A549 (cell line): ENCODE measurements at regions not wholly inside any gene's neighbourhood (a gene's known extent, or its start where the extent isn't known, plus 50 kb on each side); places are given as distances from the start of the nearest gene placed in this dataset.

ENCODE experiments used
- ATAC-seq, 2 experiments: fragments of 200-7000 bp in 1 of 2; fragments of >200 bp in 1 of 2; cut with Nextera tagmentation in 1 of 2; cut with Tn5 transposase in 1 of 2; 3 replicates each; pipeline versions ENCODE4 v1.8.0 to v1.9.1; 2018 to 2020; ENCODE audit warnings: mild to moderate bottlenecking in 1 of 2, moderate library complexity in 1 of 2
- CTCF ChIA-PET: fragments of 300-600 bp; sonication (Branson Sonifier 250); formaldehyde crosslinking; extraction: SDS; loops from one replicate; lab custom pipeline; 2021; ENCODE audit warnings: antibody characterized with exemption, inconsistent platforms; lab: Yijun Ruan, JAX
- POLR2A ChIA-PET: fragments of 350-600 bp; formaldehyde crosslinking; extraction: SDS; loops from one replicate; lab custom pipeline; 2021; ENCODE audit warnings: antibody characterized with exemption, inconsistent platforms; lab: Yijun Ruan, JAX
- DNase-seq, 2 experiments: peaks; one replicate each; pipeline versions ENCODE4 v3.0.0 to v3.0.0-alpha.2; 2011 to 2016; ENCODE audit warnings: low read depth in 1 of 2, low spot score in 1 of 2
- FAIRE-seq: peaks from 2 replicates; lab custom pipeline; 2011; peaks lifted over from hg19 to GRCh38; lab: Jason Lieb, UNC
- H3K27ac ChIP-seq, 2 experiments: fragments of >200 bp; sonication (Bioruptor Twin); formaldehyde crosslinking; 3 replicates each; pipeline ENCODE4 v1.5.1; 2016 to 2017
- H3K4me1 ChIP-seq: fragments of >200 bp; sonication (Bioruptor Twin); formaldehyde crosslinking; 3 replicates; pipeline ENCODE4 v1.6.1; 2016
- H3K4me2 ChIP-seq: fragments of >200 bp; sonication (Bioruptor Twin); formaldehyde crosslinking; 3 replicates; pipeline ENCODE4 v1.6.1; 2016
- H3K4me3 ChIP-seq: fragments of >200 bp; sonication (Bioruptor Twin); formaldehyde crosslinking; 3 replicates; pipeline ENCODE4 v1.5.1; 2016
- H3K9me3 ChIP-seq: fragments of >200 bp; sonication (Bioruptor Twin); formaldehyde crosslinking; 3 replicates; pipeline ENCODE4 v1.6.1; 2016
- CBX2 ChIP-seq: fragments of 200-600 bp; sonication (generic); IDR thresholded peaks from 2 replicates; pipeline ENCODE4 v1.6.1; 2016; ENCODE audit warnings: low read depth, mild to moderate bottlenecking, borderline replicate concordance
- CBX8 ChIP-seq: fragments of 200-600 bp; sonication (generic); IDR thresholded peaks from 2 replicates; pipeline ENCODE4 v1.6.1; 2016
- CHD4 ChIP-seq: fragments of 200-600 bp; sonication (generic); IDR thresholded peaks from 2 replicates; pipeline ENCODE4 v1.6.1; 2016; ENCODE audit warnings: antibody characterized with exemption, mild to moderate bottlenecking, borderline replicate concordance
- EHF ChIP-seq: fragments of 250-450 bp; sonication (Bioruptor Pico); IDR thresholded peaks from 2 replicates; pipeline ENCODE4 v1.5.0; 2020; ENCODE audit warnings: mild to moderate bottlenecking
- EHMT2 ChIP-seq: fragments of 200-600 bp; sonication (generic); IDR thresholded peaks from 2 replicates; pipeline ENCODE4 v1.6.1; 2016; ENCODE audit warnings: antibody characterized with exemption, low read depth, mild to moderate bottlenecking, moderate library complexity
- EP300 ChIP-seq, 2 experiments: fragments of >200 bp; sonication (Bioruptor Twin); formaldehyde crosslinking; IDR thresholded peaks; 2 replicates in 1 of 2; 3 replicates in 1 of 2; pipeline ENCODE4 v1.6.1; 2016 to 2017
- ESRRA ChIP-seq: fragments of 150-350 bp; IDR thresholded peaks from 2 replicates; pipeline ENCODE4 v1.6.1; 2014; ENCODE audit warnings: mild to moderate bottlenecking, low read length, borderline replicate concordance
- GATA3 ChIP-seq: IDR thresholded peaks from 2 replicates; pipeline ENCODE4 v1.6.1; 2012; ENCODE audit warnings: borderline replicate concordance
- HOXB5 ChIP-seq: fragments of 250-450 bp; sonication (Bioruptor Pico); IDR thresholded peaks from 2 replicates; pipeline ENCODE4 v1.5.0; 2020; ENCODE audit warnings: mild to moderate bottlenecking, moderate library complexity
- JUN ChIP-seq, 2 experiments: fragments of >200 bp; sonication (Bioruptor Twin); formaldehyde crosslinking; IDR thresholded peaks; 2 replicates in 1 of 2; 3 replicates in 1 of 2; pipeline ENCODE4 v1.6.1; 2016 to 2017
- JUNB ChIP-seq: fragments of >200 bp; sonication (Bioruptor Twin); formaldehyde crosslinking; IDR thresholded peaks from 2 replicates; pipeline ENCODE4 v1.6.1; 2016
- KDM1A ChIP-seq: fragments of 200-600 bp; sonication (generic); IDR thresholded peaks from 2 replicates; pipeline ENCODE4 v1.6.1; 2016; ENCODE audit warnings: low read depth, mild to moderate bottlenecking
- MAFK ChIP-seq: fragments of 450-650 bp; IDR thresholded peaks from 2 replicates; pipeline ENCODE4 v1.6.1; 2014; ENCODE audit not compliant: partially characterized antibody
- MYC ChIP-seq: IDR thresholded peaks from 2 replicates; pipeline ENCODE4 v1.6.1; 2012; ENCODE audit warnings: mild to moderate bottlenecking, inconsistent platforms, low read length, improper control_type of control experiment, borderline replicate concordance
- NFE2L2 ChIP-seq: fragments of 150-350 bp; conservative IDR thresholded peaks from 2 replicates; pipeline ENCODE4 v1.6.1; 2014; ENCODE audit warnings: low read length
- PHF8 ChIP-seq: fragments of 200-600 bp; sonication (generic); IDR thresholded peaks from 2 replicates; pipeline ENCODE4 v1.6.1; 2016; ENCODE audit warnings: low read depth, mild to moderate bottlenecking, antibody characterized with exemption, moderate library complexity, borderline replicate concordance
- RAD21 ChIP-seq, 2 experiments: fragments of >200 bp in 1 of 2; sonication (Bioruptor Twin) in 1 of 2; formaldehyde crosslinking in 1 of 2; IDR thresholded peaks in 1 of 2; conservative IDR thresholded peaks in 1 of 2; 2 replicates in 1 of 2; 3 replicates in 1 of 2; pipeline ENCODE4 v1.6.1; 2012 to 2018; ENCODE audit warnings: inconsistent platforms in 1 of 2
- RARB ChIP-seq: fragments of 250-450 bp; sonication (Bioruptor Pico); IDR thresholded peaks from 2 replicates; pipeline ENCODE4 v1.8.0; 2021; ENCODE audit warnings: mild to moderate bottlenecking, moderate library complexity
- RCOR1 ChIP-seq: fragments of 150-350 bp; IDR thresholded peaks from 2 replicates; pipeline ENCODE4 v1.6.1; 2014; ENCODE audit warnings: antibody characterized with exemption, low read length, low read depth
- REST ChIP-seq: fragments of 200-600 bp; sonication (generic); IDR thresholded peaks from 2 replicates; pipeline ENCODE4 v1.6.1; 2016; ENCODE audit warnings: antibody characterized with exemption, mild to moderate bottlenecking, moderate library complexity
- RFX5 ChIP-seq: fragments of 450-650 bp; IDR thresholded peaks from 2 replicates; pipeline ENCODE4 v1.7.1; 2014; ENCODE audit warnings: antibody characterized with exemption, mild to moderate bottlenecking, moderate library complexity
- SMC3 ChIP-seq: fragments of >200 bp; sonication (Bioruptor Twin); formaldehyde crosslinking; IDR thresholded peaks from 3 replicates; pipeline ENCODE4 v1.6.1; 2018; ENCODE audit warnings: inconsistent platforms
- SREBF2 ChIP-seq: fragments of 450-650 bp; IDR thresholded peaks from 2 replicates; pipeline ENCODE4 v1.6.1; 2014; ENCODE audit warnings: mild to moderate bottlenecking, moderate library complexity
- TFCP2L1 ChIP-seq: fragments of 250-450 bp; sonication (Bioruptor Pico); IDR thresholded peaks from 2 replicates; pipeline ENCODE4 v1.5.0; 2021; ENCODE audit warnings: mild to moderate bottlenecking
- ZFP36 ChIP-seq: fragments of 450-650 bp; IDR thresholded peaks from 2 replicates; pipeline ENCODE4 v1.6.1; 2014; ENCODE audit warnings: borderline replicate concordance; ENCODE audit not compliant: partially characterized antibody
- ZNF302 ChIP-seq: fragments of 250-450 bp; sonication (Bioruptor Pico); IDR thresholded peaks from 2 replicates; pipeline ENCODE4 v1.9.0; 2021; ENCODE audit warnings: inconsistent platforms, mild to moderate bottlenecking, moderate library complexity
- ZSCAN20 ChIP-seq: fragments of 250-450 bp; sonication (Bioruptor Pico); IDR thresholded peaks from 2 replicates; pipeline ENCODE4 v1.8.0; 2022; ENCODE audit warnings: mild to moderate bottlenecking, moderate library complexity
- WGBS: methylation state at CpG from one replicate; pipeline ENCODE4 v1.1.6; 2017; ENCODE audit errors: missing lambda C conversion rate; 5-methylcytosine and 5-hydroxymethylcytosine counted together
- TF ChIP-seq, protein P1 (sequence below): fragments of 250-450 bp; sonication (Bioruptor Pico); IDR thresholded peaks from 2 replicates; pipeline ENCODE4 v1.5.0; 2020; ENCODE audit warnings: low read depth, mild to moderate bottlenecking, moderate library complexity
- TF ChIP-seq, protein P2 (sequence below): IDR thresholded peaks from 2 replicates; pipeline ENCODE4 v1.6.1; 2012; ENCODE audit warnings: low read depth, borderline replicate concordance

DNA sequence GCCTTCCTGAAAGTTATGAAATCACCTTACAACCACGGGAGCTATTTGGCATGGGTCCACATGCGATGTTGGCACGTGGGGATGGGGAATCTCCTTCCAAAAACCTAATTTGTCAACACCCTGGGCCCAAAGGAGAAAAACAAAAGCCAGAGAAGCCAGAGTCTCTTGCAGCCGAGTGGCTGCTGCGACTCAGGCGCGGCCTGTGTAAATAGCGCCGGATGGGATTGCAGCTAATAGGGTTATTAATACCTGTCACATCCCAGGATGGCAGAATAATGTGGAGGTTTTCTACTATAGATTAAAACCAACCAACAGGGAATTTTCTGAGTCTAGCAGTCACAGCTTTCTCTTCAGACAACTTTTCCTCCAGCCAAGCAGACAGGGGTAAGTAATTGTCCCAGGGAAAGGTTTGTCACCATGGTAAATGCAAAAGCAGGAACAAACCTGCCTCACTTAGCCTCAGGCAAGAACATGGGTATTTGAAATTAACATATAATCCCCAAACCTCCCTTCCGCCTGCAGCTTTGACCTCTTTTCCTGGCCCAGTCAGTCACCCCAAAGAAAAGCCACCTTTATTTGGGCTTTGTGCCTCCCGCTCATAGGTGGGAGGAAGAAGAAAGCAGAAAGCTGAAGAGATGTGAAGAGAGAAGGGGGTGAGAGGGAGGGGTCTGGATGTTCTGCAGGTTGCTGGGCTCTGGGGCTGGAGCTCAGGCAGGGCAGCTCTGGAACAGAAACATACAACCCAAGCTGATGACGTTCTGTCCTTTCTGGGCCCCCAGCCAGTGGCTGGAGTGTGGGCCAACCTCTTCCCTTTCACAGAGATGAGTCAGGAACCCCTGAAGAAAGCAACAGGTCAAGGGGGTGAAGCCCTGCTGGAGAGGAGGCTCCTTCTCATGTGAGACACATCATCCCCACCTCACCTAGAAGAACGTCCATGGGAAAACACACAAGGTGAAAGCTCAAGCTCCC lies 376.5 kb downstream of the NXPE2 start:
- ChIA-PET CTCF (no interaction called here), POLR2A (no interaction called here)
- H3K4me1 ChIP-seq: no peaks in the 10 kb centered on the region
- DNase-seq: no peak
- no peak overlapping the region for H3K4me2 ChIP-seq
- ATAC-seq: no peak
- peaks cover 5% of the 10 kb centered on the region; the same call in 1 of the 3 replicates for H3K9me3 ChIP-seq
- no peak overlapping the region for H3K27ac ChIP-seq
- FAIRE-seq: no peak
- 37% methylated on average over 13 of the region's 13 CpGs for WGBS
- no peak overlapping the region for H3K4me3 ChIP-seq
- no peak for TF ChIP-seq SMC3
- TF ChIP-seq NFE2L2: no peak
- no peak for TF ChIP-seq ZSCAN20 (CRISPR knock-in tag)
- no peak for TF ChIP-seq MYC
- no peak for TF ChIP-seq RCOR1
- TF ChIP-seq PHF8: no peak
- no peak for TF ChIP-seq REST
- TF ChIP-seq SREBF2: no peak
- TF ChIP-seq EP300 (IDR thresholded peaks at IDR 0.05): no peak
- TF ChIP-seq CHD4: no peak
- no peak for TF ChIP-seq ZNF302 (CRISPR knock-in tag)
- no peak for TF ChIP-seq HOXB5 (CRISPR knock-in tag)
- no peak for TF ChIP-seq JUN (IDR thresholded peaks at IDR 0.05)
- TF ChIP-seq ESRRA: no peak
- no peak for TF ChIP-seq ZFP36
- no peak for TF ChIP-seq RFX5
- TF ChIP-seq MAFK: no peak
- TF ChIP-seq CBX2: no peak
- no peak for TF ChIP-seq JUNB

DNA sequence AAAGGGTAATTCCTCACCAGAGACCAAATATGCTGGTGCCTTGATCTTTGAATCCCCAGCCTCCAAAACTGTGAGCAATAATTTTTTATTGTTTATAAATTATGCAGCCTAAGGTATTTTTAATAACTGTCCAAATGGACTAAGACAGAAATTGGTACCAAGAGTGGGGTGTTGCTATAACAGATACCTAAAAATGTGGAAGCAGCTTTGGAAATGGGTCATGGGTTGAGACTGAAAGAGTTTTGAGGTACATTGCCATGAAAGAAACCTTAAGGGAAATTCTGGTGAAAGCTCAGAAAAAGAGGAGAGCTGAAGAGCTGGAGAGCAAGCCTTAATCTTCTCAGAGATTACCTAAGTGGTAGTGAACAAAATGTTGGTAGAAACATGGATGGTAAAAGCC lies 378.2 kb downstream of the NXPE2 start:
- no peak for FAIRE-seq
- POLR2A ChIA-PET: no interaction called here
- no peak overlapping the region for H3K4me3 ChIP-seq
- ATAC-seq: no peak
- H3K9me3 ChIP-seq: peaks cover 5% of the 10 kb centered on the region; the same call in 1 of the 3 replicates
- CTCF ChIA-PET: no interaction called here
- no peak overlapping the region for H3K27ac ChIP-seq
- no peaks in the 10 kb centered on the region for H3K4me1 ChIP-seq
- H3K4me2 ChIP-seq: no peak overlapping the region
- TF ChIP-seq SMC3: no peak
- DNase-seq: no peak

DNA sequence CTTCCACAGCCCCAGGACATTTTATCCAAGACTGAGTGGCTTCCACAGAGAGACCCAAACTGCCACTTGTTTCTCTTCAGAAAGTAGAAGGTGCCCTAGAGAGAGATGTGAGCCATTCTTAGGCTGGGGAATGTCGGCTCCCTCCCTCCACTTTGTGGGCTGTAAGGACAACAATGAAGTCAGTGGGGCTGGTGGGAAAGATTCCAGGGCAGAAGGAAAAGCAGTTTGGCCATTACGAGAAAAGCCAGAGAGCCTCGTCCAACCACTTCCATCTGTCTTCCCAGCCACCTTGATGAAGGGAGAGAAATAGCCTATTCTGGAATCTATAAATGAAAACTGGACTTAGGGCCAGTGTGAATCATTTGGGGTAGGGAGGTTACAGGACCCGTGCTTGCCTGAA lies 382.5 kb downstream of the NXPE2 start:
- FAIRE-seq (no peak), DNase-seq (no peak), ATAC-seq (no peak)
- TF ChIP-seq CBX8 (no peak), RFX5 (no peak), CHD4 (no peak), EP300 (IDR thresholded peaks at IDR 0.05) (no peak), RARB (CRISPR knock-in tag) (no peak), EHF (CRISPR knock-in tag) (no peak), TFCP2L1 (CRISPR knock-in tag) (no peak), EHMT2 (no peak), RAD21 (conservative IDR thresholded peaks at IDR 0.05 in 1 of 2, IDR thresholded peaks at IDR 0.05 in 1 of 2) (no peak), ZFP36 (no peak), KDM1A (no peak), GATA3 (no peak)
- TF ChIP-seq, protein P1, sequence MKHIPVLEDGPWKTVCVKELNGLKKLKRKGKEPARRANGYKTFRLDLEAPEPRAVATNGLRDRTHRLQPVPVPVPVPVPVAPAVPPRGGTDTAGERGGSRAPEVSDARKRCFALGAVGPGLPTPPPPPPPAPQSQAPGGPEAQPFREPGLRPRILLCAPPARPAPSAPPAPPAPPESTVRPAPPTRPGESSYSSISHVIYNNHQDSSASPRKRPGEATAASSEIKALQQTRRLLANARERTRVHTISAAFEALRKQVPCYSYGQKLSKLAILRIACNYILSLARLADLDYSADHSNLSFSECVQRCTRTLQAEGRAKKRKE (CRISPR knock-in tag): no peak
- TF ChIP-seq, protein P2, sequence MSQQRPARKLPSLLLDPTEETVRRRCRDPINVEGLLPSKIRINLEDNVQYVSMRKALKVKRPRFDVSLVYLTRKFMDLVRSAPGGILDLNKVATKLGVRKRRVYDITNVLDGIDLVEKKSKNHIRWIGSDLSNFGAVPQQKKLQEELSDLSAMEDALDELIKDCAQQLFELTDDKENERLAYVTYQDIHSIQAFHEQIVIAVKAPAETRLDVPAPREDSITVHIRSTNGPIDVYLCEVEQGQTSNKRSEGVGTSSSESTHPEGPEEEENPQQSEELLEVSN: no peak
- CTCF ChIA-PET: no interaction called here
- POLR2A ChIA-PET: no interaction called here
- H3K4me3 ChIP-seq: no peak overlapping the region
- H3K4me1 ChIP-seq: no peaks in the 10 kb centered on the region
- H3K4me2 ChIP-seq: no peak overlapping the region
- no peak overlapping the region for H3K27ac ChIP-seq
- 9% methylated on average over 4 of the region's 4 CpGs for WGBS
- H3K9me3 ChIP-seq: 0 out of 3 replicates have a peak, but pooled peaks cover 5% of the 10 kb centered on the region
